Lower lobe of right lung (tissue), 2 donors: ENCODE measurements at regions not wholly inside any gene's neighbourhood (a gene's known extent, or its start where the extent isn't known, plus 50 kb on each side); places are given as distances from the start of the nearest gene placed in this dataset.

Experiments
- ATAC-seq, 2 donors: fragments of 200-7000 bp; cut with Tn5 transposase; one replicate each; pipeline ENCODE4 v1.9.1; 2020 to 2022; ENCODE audit warnings: mild to moderate bottlenecking in 2 of 2, moderate library complexity in 2 of 2
- DNase-seq: peaks from one replicate; pipeline ENCODE4 v3.0.0-alpha.2; 2020
- H3K27ac ChIP-seq: fragments of 200-600 bp; one replicate; pipeline ENCODE4 v1.8.0; 2022
- H3K27me3 ChIP-seq: fragments of 200-600 bp; one replicate; pipeline ENCODE4 v1.8.0; 2022; ENCODE audit warnings: low read depth
- H3K36me3 ChIP-seq: fragments of 200-600 bp; one replicate; pipeline ENCODE4 v1.8.0; 2022; ENCODE audit warnings: mild to moderate bottlenecking
- H3K4me1 ChIP-seq: fragments of 200-600 bp; one replicate; pipeline ENCODE4 v1.8.0; 2022
- H3K4me3 ChIP-seq: fragments of 200-600 bp; one replicate; pipeline ENCODE4 v1.8.0; 2022; ENCODE audit warnings: mild to moderate bottlenecking
- H3K9me3 ChIP-seq: fragments of 200-600 bp; one replicate; pipeline ENCODE4 v1.8.0; 2022
- CTCF ChIP-seq: fragments of 200-600 bp; IDR thresholded peaks from one replicate; pipeline ENCODE4 v1.8.0; 2022; ENCODE audit warnings: antibody characterized with exemption, mild to moderate bottlenecking
- intact Hi-C: fragments of 100-400 bp; cut with DNase I; formaldehyde crosslinking; loops from one replicate; pipeline ENCODE4 v1.11.0; 2022
- donor health status: DM: no; HTN: yes; CAD: no; lungs with severe emphysema.

GRCh38 chr2:242035858-242036652 lies 166.5 kb downstream of the RTP5 start:
- H3K27ac ChIP-seq = no peak overlapping the region
- intact Hi-C loops = no loop called here
- H3K36me3 ChIP-seq = no peaks in the 10 kb centered on the region
- H3K27me3 ChIP-seq = peaks cover 26% of the 10 kb centered on the region
- H3K4me3 ChIP-seq = no peak overlapping the region
- H3K4me1 ChIP-seq = no peaks in the 10 kb centered on the region
- DNase-seq (no peak), ATAC-seq (peak in 1 of 2 donors; percentile 23)
- no peaks in the 10 kb centered on the region for H3K9me3 ChIP-seq
- no peak for TF ChIP-seq CTCF

GRCh38 chr2:242036653-242036950 lies 167.1 kb downstream of the RTP5 start:
- intact Hi-C loops = no loop called here
- H3K27me3 ChIP-seq = peaks cover 31% of the 10 kb centered on the region
- no peak for TF ChIP-seq CTCF
- H3K9me3 ChIP-seq = no peaks in the 10 kb centered on the region
- H3K36me3 ChIP-seq = no peaks in the 10 kb centered on the region
- no peak overlapping the region for H3K27ac ChIP-seq
- DNase-seq (no peak), ATAC-seq (no peak)
- no peak overlapping the region for H3K4me3 ChIP-seq
- H3K4me1 ChIP-seq = no peaks in the 10 kb centered on the region

- H3K36me3 ChIP-seq = no peaks in the 10 kb centered on the region
- no peak for TF ChIP-seq CTCF
- H3K9me3 ChIP-seq = no peaks in the 10 kb centered on the region
- intact Hi-C loops = no loop called here
- peaks cover 28% of the 10 kb centered on the region for H3K27me3 ChIP-seq
- H3K27ac ChIP-seq = no peak overlapping the region
- ATAC-seq = no peak
- no peak for DNase-seq
- H3K4me1 ChIP-seq = no peaks in the 10 kb centered on the region
- no peak overlapping the region for H3K4me3 ChIP-seq
These were observed 168.8 kb downstream of the RTP5 start for GRCh38 chr2:242038166-242038927.

- intact Hi-C loops = no loop called here
- Histone ChIP-seq H3K27me3 (peaks cover 34% of the 10 kb centered on the region), H3K4me3 (no peak overlapping the region), H3K27ac (no peak overlapping the region), H3K9me3 (no peaks in the 10 kb centered on the region), H3K4me1 (no peaks in the 10 kb centered on the region), H3K36me3 (no peaks in the 10 kb centered on the region)
- ATAC-seq (no peak), DNase-seq (no peak)
- no peak for TF ChIP-seq CTCF
These were observed 169.4 kb downstream of the RTP5 start for GRCh38 chr2:242038928-242039341.

- TF ChIP-seq CTCF = no peak
- no peak overlapping the region for H3K4me3 ChIP-seq
- no peaks in the 10 kb centered on the region for H3K9me3 ChIP-seq
- H3K27me3 ChIP-seq = peaks cover 37% of the 10 kb centered on the region
- H3K36me3 ChIP-seq = no peaks in the 10 kb centered on the region
- H3K27ac ChIP-seq = no peak overlapping the region
- ATAC-seq (peak in 1 of 2 donors; percentile 11), DNase-seq (no peak)
- no peaks in the 10 kb centered on the region for H3K4me1 ChIP-seq
- intact Hi-C loops = no loop called here
These were observed 170.8 kb downstream of the RTP5 start for GRCh38 chr2:242040303-242040655.
